ENCODE measurements at regions not wholly inside any gene's neighbourhood (a gene's known extent, or its start where the extent isn't known, plus 50 kb on each side); places are given as distances from the start of the nearest gene placed in this dataset.

GRCh38 chr3:197428952-197429351, 126.8 kb downstream of the BDH1 start:
- Histone ChIP-seq H3K4me3 (ENCODE audit: low read length) (no peak overlapping the region), H3K27me3 (ENCODE audit: control insufficient read depth, insufficient read depth, low read length) (no peaks in the 10 kb centered on the region), H3K4me1 (ENCODE audit: control insufficient read depth, insufficient read depth, low read length) (peaks cover 10% of the 10 kb centered on the region), H3K36me3 (ENCODE audit: control insufficient read depth, insufficient read depth, low read length) (no peaks in the 10 kb centered on the region), H3K9ac (ENCODE audit: low read length) (no peak overlapping the region), H3K9me3 (ENCODE audit: control insufficient read depth, low read length) (no peaks in the 10 kb centered on the region)

GRCh38 chr3:197428117-197428801, 127.5 kb downstream of the BDH1 start:
- H3K36me3 ChIP-seq (ENCODE audit: control insufficient read depth, insufficient read depth, low read length): no peaks in the 10 kb centered on the region
- no peaks in the 10 kb centered on the region for H3K9me3 ChIP-seq (ENCODE audit: control insufficient read depth, low read length)
- H3K9ac ChIP-seq (ENCODE audit: low read length): no peak overlapping the region
- H3K27me3 ChIP-seq (ENCODE audit: control insufficient read depth, insufficient read depth, low read length): no peaks in the 10 kb centered on the region
- peaks cover 10% of the 10 kb centered on the region for H3K4me1 ChIP-seq (ENCODE audit: control insufficient read depth, insufficient read depth, low read length)
- no peak overlapping the region for H3K4me3 ChIP-seq (ENCODE audit: low read length)

- Histone ChIP-seq H3K4me3 (ENCODE audit: low read length) (no peak overlapping the region), H3K9ac (ENCODE audit: low read length) (no peak overlapping the region), H3K9me3 (ENCODE audit: control insufficient read depth, low read length) (no peaks in the 10 kb centered on the region), H3K36me3 (ENCODE audit: control insufficient read depth, insufficient read depth, low read length) (no peaks in the 10 kb centered on the region), H3K27me3 (ENCODE audit: control insufficient read depth, insufficient read depth, low read length) (no peaks in the 10 kb centered on the region), H3K4me1 (ENCODE audit: control insufficient read depth, insufficient read depth, low read length) (peaks cover 10% of the 10 kb centered on the region)
These were observed 128.6 kb upstream of the DLG1 start for GRCh38 chr3:197427021-197427420.

- H3K36me3 ChIP-seq (ENCODE audit: control insufficient read depth, insufficient read depth, low read length): no peaks in the 10 kb centered on the region
- no peaks in the 10 kb centered on the region for H3K9me3 ChIP-seq (ENCODE audit: control insufficient read depth, low read length)
- no peak overlapping the region for H3K4me3 ChIP-seq (ENCODE audit: low read length)
- peaks cover 10% of the 10 kb centered on the region for H3K4me1 ChIP-seq (ENCODE audit: control insufficient read depth, insufficient read depth, low read length)
- H3K27me3 ChIP-seq (ENCODE audit: control insufficient read depth, insufficient read depth, low read length): no peaks in the 10 kb centered on the region
- H3K9ac ChIP-seq (ENCODE audit: low read length): no peak overlapping the region
These were observed 127.7 kb upstream of the DLG1 start for GRCh38 chr3:197426121-197426566.

DNA sequence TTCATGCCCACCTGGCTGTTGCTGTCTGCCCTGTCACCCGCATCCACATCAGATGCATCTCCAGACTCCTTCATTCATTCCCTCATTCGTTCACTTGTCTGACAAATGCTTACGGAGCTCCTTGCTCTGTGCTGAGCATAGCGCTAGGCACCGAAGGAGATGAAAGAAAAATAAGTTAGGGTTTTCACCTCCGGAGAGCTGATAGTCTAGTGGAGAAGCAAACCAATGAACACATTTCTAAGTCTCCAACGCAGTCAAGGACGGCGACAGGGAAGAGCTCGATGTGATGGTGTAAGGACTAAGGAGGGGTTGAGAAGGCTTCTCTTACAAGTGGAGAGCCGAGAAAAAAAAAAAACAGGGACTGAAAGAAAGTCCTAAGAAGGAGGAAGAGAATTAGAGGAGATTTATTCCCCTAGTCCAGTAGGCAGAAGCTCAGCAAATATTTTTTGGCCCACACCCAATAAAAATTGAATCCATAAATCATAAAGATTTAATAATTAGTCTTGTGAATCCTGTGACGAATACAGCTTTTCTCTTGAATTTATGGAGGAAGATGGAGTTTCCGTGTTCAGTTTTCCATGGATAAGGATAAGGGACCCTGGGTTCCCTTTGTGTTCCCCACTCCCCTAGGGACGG, 127.2 kb upstream of the DLG1 start:
- Histone ChIP-seq H3K4me3 (ENCODE audit: low read length) (no peak overlapping the region), H3K9ac (ENCODE audit: low read length) (no peak overlapping the region), H3K9me3 (ENCODE audit: control insufficient read depth, low read length) (no peaks in the 10 kb centered on the region), H3K36me3 (ENCODE audit: control insufficient read depth, insufficient read depth, low read length) (no peaks in the 10 kb centered on the region), H3K27me3 (ENCODE audit: control insufficient read depth, insufficient read depth, low read length) (no peaks in the 10 kb centered on the region), H3K4me1 (ENCODE audit: control insufficient read depth, insufficient read depth, low read length) (peaks cover 10% of the 10 kb centered on the region)

DNA sequence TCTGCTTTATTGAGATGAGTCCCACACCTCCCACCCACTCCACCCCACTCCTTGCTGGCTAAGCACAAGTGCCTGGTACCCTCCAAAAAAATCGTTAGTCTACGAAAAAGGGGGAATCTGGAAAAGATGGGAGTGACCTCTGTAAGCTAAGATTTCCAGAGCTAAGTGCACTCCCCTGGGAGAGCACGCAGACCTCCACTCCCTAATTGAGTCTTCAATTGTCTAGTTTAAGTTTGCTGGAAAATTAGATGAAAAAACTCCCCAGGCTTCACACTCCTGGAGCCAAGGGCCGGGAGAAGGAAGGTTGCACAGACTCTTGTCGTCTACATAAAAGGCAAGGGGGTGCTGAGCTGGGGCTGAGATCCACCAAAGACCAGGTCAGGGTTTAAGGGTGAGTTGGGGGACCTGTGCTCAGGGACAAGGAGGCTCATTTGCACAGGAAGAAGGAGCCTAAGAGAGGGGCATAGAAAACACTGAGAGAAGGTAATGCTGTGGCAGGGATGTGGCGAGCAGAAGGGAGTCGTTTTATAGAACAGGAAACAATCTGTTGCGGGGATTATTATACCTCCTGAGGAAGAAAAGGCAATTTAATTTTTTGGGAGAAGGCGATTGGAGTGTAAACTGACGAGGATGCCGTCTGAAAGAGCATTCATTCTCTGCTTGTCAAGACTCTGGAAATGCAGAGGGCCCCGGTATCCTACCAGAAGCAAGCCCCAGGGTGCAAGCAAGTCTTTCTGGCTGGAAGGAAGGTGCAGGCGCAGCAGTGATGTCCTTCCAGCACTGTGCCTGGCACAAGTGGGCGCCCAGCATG, 126.5 kb upstream of the DLG1 start:
- Histone ChIP-seq H3K9ac (ENCODE audit: low read length) (no peak overlapping the region), H3K4me1 (ENCODE audit: control insufficient read depth, insufficient read depth, low read length) (peaks cover 10% of the 10 kb centered on the region), H3K27me3 (ENCODE audit: control insufficient read depth, insufficient read depth, low read length) (no peaks in the 10 kb centered on the region), H3K4me3 (ENCODE audit: low read length) (no peak overlapping the region), H3K9me3 (ENCODE audit: control insufficient read depth, low read length) (no peaks in the 10 kb centered on the region), H3K36me3 (ENCODE audit: control insufficient read depth, insufficient read depth, low read length) (no peaks in the 10 kb centered on the region)

DNA sequence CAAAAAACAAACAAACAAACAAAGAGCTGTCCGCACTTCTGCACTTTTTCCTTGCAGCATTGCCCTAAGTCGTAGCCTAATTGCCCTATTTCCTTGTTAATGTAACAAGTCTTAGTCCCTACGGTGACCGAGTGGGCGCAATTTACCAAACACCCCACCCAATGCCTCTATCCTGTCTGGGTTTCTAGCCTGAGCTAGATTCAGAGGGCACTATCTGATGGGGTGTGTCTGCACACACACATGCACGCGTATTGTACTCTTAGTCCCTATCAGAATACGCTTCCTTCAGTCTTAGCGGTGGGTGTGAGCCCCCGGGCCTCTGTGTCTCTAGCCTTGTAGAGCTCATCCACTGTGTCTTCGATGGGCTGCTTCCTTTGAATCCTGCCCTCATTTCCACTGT, 125.9 kb upstream of the DLG1 start:
- no peaks in the 10 kb centered on the region for H3K27me3 ChIP-seq (ENCODE audit: control insufficient read depth, insufficient read depth, low read length)
- no peak overlapping the region for H3K9ac ChIP-seq (ENCODE audit: low read length)
- no peaks in the 10 kb centered on the region for H3K36me3 ChIP-seq (ENCODE audit: control insufficient read depth, insufficient read depth, low read length)
- H3K4me3 ChIP-seq (ENCODE audit: low read length): no peak overlapping the region
- H3K9me3 ChIP-seq (ENCODE audit: control insufficient read depth, low read length): no peaks in the 10 kb centered on the region
- peaks cover 10% of the 10 kb centered on the region for H3K4me1 ChIP-seq (ENCODE audit: control insufficient read depth, insufficient read depth, low read length)

- no peaks in the 10 kb centered on the region for H3K27me3 ChIP-seq (ENCODE audit: control insufficient read depth, insufficient read depth, low read length)
- H3K9ac ChIP-seq (ENCODE audit: low read length): no peak overlapping the region
- peaks cover 8% of the 10 kb centered on the region for H3K4me1 ChIP-seq (ENCODE audit: control insufficient read depth, insufficient read depth, low read length)
- H3K4me3 ChIP-seq (ENCODE audit: low read length): no peak overlapping the region
- no peaks in the 10 kb centered on the region for H3K9me3 ChIP-seq (ENCODE audit: control insufficient read depth, low read length)
- H3K36me3 ChIP-seq (ENCODE audit: control insufficient read depth, insufficient read depth, low read length): no peaks in the 10 kb centered on the region
These were observed 125.0 kb upstream of the DLG1 start for GRCh38 chr3:197423376-197423775.

DNA sequence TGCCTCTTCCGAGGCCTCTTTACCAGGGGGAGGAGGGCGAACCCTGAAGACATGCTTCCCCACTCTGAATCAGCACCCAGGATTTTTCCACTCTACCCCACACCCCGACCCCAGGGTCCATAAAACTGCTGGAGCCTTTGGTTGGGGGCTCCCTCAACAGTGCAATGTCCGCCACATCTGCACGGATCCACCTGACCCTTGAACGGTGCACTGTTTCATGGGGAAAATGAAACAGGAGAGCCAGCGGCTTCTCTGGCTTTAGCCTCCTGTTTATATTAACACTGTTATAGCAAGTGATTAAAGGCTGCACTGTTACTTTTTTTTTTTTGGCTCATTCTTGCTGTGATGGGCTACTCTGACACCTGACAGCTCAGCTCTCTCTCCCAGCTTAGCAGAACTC, 124.1 kb upstream of the DLG1 start:
- no peaks in the 10 kb centered on the region for H3K36me3 ChIP-seq (ENCODE audit: control insufficient read depth, insufficient read depth, low read length)
- no peak overlapping the region for H3K9ac ChIP-seq (ENCODE audit: low read length)
- H3K4me3 ChIP-seq (ENCODE audit: low read length): no peak overlapping the region
- no peaks in the 10 kb centered on the region for H3K9me3 ChIP-seq (ENCODE audit: control insufficient read depth, low read length)
- H3K4me1 ChIP-seq (ENCODE audit: control insufficient read depth, insufficient read depth, low read length): no peaks in the 10 kb centered on the region
- no peaks in the 10 kb centered on the region for H3K27me3 ChIP-seq (ENCODE audit: control insufficient read depth, insufficient read depth, low read length)

DNA sequence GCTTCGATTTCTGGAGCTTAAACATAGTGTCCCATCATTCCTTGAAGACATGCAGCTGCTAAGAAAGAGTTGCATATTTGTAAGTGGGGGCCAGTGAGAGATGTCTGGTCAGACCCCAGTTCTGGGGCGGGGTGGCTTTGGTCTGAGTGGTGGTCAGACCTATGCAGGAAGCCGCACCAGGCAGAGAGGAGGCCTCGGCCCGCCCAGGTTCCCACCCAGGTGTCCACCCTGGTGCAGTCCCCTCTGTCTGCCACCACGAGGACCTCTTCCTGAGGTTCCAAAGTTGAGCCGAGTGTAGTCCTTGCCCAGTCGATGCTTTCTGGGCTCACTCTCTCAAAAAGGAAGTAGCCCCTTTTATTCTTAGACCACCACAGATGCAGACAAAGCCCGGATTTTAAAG, 122.6 kb upstream of the DLG1 start:
- H3K36me3 ChIP-seq (ENCODE audit: control insufficient read depth, insufficient read depth, low read length): no peaks in the 10 kb centered on the region
- no peaks in the 10 kb centered on the region for H3K27me3 ChIP-seq (ENCODE audit: control insufficient read depth, insufficient read depth, low read length)
- H3K4me3 ChIP-seq (ENCODE audit: low read length): no peak overlapping the region
- H3K4me1 ChIP-seq (ENCODE audit: control insufficient read depth, insufficient read depth, low read length): no peaks in the 10 kb centered on the region
- no peak overlapping the region for H3K9ac ChIP-seq (ENCODE audit: low read length)
- no peaks in the 10 kb centered on the region for H3K9me3 ChIP-seq (ENCODE audit: control insufficient read depth, low read length)

GRCh38 chr3:197420566-197420965, 122.2 kb upstream of the DLG1 start:
- Histone ChIP-seq H3K9ac (ENCODE audit: low read length) (no peak overlapping the region), H3K9me3 (ENCODE audit: control insufficient read depth, low read length) (no peaks in the 10 kb centered on the region), H3K27me3 (ENCODE audit: control insufficient read depth, insufficient read depth, low read length) (no peaks in the 10 kb centered on the region), H3K4me3 (ENCODE audit: low read length) (no peak overlapping the region), H3K36me3 (ENCODE audit: control insufficient read depth, insufficient read depth, low read length) (no peaks in the 10 kb centered on the region), H3K4me1 (ENCODE audit: control insufficient read depth, insufficient read depth, low read length) (no peaks in the 10 kb centered on the region)

- Histone ChIP-seq H3K4me1 (ENCODE audit: control insufficient read depth, insufficient read depth, low read length) (no peaks in the 10 kb centered on the region), H3K27me3 (ENCODE audit: control insufficient read depth, insufficient read depth, low read length) (no peaks in the 10 kb centered on the region), H3K9me3 (ENCODE audit: control insufficient read depth, low read length) (no peaks in the 10 kb centered on the region), H3K4me3 (ENCODE audit: low read length) (no peak overlapping the region), H3K9ac (ENCODE audit: low read length) (no peak overlapping the region), H3K36me3 (ENCODE audit: control insufficient read depth, insufficient read depth, low read length) (no peaks in the 10 kb centered on the region)
These were observed 121.7 kb upstream of the DLG1 start for GRCh38 chr3:197420115-197420514.

All from mucosa of stomach (tissue), 1 donor.